Left ventricle myocardium inferior (tissue), 1 donor: ENCODE measurements at regions not wholly inside any gene's neighbourhood (a gene's known extent, or its start where the extent isn't known, plus 50 kb on each side); places are given as distances from the start of the nearest gene placed in this dataset. TPM values are rescaled to one million over a fixed set of nuclear protein-coding genes. Genes with fewer than 3 reads are reported as not detected.
"Not testable (repeated sequence)": the region's sequence is repeated elsewhere in the genome, so short reads cannot be mapped to it uniquely, and the experiment has no call there.

Source experiments
- DNase-seq: peaks from one replicate; pipeline ENCODE4 v3.0.0-alpha.2; 2020
- H3K27ac ChIP-seq: fragments of 200-600 bp; replicated peaks from 2 replicates; pipeline ENCODE4 v1.8.0; 2021
- H3K27me3 ChIP-seq: fragments of 200-600 bp; 2 replicates; pipeline ENCODE4 v1.8.0; 2021; ENCODE audit warnings: low read depth
- H3K36me3 ChIP-seq: fragments of 200-600 bp; 2 replicates; pipeline ENCODE4 v1.8.0; 2021
- H3K4me1 ChIP-seq: fragments of 200-600 bp; 2 replicates; pipeline ENCODE4 v1.8.0; 2021
- H3K4me3 ChIP-seq: fragments of 200-600 bp; 2 replicates; pipeline ENCODE4 v1.8.0; 2021; ENCODE audit warnings: mild to moderate bottlenecking, moderate library complexity
- H3K9me3 ChIP-seq: fragments of 200-600 bp; replicated peaks from 2 replicates; pipeline ENCODE4 v1.8.0; 2021
- intact Hi-C: fragments of 100-400 bp; cut with micrococcal nuclease; formaldehyde crosslinking; loops from one replicate; pipeline ENCODE4 v1.11.0; 2022
- microRNA-seq: library from miRNA; unstranded; fragments of <30 nt; microRNA quantifications from one replicate; pipeline ENCODE4 v1.2.0, GENCODE V29; 2020
- donor health status: DM: no; HTN: yes; CAD: no; lungs with severe emphysema.

DNA sequence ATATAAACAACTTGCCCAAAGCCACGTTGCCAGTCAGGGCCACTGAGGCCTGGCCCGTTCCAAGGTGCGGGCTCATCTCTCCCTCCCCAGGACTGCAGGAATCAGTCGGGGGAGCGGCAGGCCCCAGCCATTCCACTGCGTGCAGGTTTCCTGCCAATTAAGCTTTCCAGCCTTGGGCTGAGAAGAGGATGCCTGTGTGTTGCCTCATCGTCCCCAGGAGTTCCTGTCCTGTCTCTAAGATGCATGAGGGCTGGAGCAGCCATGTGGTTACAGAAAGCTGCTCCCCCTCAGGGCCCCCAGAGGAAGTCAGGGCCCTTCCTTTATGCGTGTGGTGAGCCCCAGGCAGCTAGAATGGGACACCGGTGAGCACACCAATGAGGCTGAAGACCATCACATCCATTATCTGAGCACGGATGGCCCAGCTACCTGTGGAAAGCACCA lies 57.7 kb upstream of the METTL9 start:
- DNase-seq, H3K9me3 ChIP-seq, H3K4me3 ChIP-seq, H3K27me3 ChIP-seq, H3K27ac ChIP-seq, H3K36me3 ChIP-seq, H3K4me1 ChIP-seq, intact Hi-C loops: not testable (repeated sequence)

DNA sequence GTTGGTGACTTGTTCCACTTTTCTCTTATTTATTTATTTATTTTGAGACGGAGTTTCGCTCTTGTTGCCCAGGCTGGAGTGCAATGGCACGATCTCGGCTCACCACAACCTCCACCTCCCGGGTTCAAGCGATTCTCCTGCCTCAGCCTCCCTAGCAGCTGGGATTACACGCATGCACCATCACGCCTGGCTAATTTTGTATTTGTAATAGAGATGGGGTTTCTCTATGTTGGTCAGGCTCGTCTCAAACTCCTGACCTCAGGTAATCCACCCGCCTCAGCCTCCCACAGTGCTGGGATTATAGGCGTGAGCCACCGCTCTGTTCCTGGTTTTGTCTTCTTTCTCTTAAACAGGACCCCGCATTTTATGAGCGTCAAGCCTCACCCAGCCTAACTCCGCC lies 57.3 kb upstream of the METTL9 start:
- intact Hi-C loops, DNase-seq, H3K4me3 ChIP-seq, H3K36me3 ChIP-seq, H3K9me3 ChIP-seq, H3K27ac ChIP-seq, H3K4me1 ChIP-seq, H3K27me3 ChIP-seq: not testable (repeated sequence)

DNA sequence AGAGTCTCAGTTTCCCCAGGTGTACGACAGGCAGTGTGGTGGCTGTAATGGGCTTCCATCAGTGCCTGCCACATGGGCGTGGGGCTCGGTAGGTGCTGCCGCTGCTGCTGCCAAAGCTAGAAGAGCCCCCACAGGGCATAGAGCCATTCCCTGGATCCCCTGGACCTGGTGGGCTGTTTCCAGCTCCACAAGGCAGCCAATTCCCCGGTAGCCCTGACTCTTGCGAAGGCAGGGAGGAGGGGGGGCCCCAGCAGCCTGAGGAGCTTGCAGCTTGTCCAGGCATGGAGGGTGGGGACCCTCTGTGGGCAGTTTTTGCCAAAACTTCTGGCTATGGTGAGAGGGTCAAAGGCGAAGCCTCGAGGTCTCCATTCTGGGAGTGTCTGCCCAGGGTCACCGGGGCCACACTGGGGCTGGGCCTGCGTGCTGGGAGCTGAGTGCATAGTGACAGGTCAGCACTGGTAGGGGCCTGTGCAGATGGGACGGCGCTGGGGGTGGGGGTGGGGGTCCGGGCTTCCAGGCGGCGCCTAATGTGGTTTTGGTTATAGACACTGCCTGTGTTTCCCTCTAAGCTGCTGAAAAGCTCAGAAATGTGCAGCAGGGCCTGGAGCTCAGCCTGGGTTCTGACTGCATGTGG lies 56.8 kb upstream of the METTL9 start:
- intact Hi-C loops, H3K9me3 ChIP-seq, H3K27me3 ChIP-seq, H3K27ac ChIP-seq, H3K36me3 ChIP-seq, DNase-seq, H3K4me3 ChIP-seq, H3K4me1 ChIP-seq: not testable (repeated sequence)

DNA sequence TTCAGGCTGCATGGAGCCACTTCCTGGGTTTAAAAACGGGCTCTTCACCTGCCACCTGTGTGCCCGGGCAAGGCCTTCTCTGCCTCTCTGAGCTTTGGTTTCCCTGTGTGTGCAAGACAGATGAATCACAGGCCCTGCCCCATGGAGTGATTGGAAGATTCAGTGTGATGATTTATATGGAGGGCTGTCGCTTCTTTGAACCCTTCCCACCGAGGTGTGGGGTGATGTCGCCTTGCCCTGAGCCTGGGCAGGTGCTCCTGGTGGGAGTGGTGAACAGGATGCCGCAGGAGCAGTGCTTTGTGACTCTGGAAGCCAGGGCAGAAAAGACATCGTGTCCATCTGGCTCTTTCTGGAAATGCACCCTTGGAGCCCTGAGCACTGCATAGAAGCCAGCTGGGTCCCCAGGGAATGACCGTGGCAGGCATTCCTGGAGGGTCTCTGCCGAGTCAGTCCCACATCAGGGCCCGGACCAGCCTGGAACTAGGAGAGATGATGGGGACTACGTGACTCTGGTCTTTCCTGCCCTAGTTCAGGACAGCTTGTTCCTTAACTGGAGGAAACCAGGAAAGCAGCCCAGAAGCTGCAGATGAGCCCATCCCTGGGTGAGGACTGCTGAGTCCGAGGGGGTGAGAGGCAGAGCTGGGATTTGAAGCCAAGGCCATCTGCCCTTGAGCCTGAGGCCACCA lies 56.1 kb upstream of the METTL9 start:
- H3K27ac ChIP-seq, H3K27me3 ChIP-seq, DNase-seq, H3K4me1 ChIP-seq, H3K9me3 ChIP-seq, H3K36me3 ChIP-seq, H3K4me3 ChIP-seq, intact Hi-C loops: not testable (repeated sequence)

DNA sequence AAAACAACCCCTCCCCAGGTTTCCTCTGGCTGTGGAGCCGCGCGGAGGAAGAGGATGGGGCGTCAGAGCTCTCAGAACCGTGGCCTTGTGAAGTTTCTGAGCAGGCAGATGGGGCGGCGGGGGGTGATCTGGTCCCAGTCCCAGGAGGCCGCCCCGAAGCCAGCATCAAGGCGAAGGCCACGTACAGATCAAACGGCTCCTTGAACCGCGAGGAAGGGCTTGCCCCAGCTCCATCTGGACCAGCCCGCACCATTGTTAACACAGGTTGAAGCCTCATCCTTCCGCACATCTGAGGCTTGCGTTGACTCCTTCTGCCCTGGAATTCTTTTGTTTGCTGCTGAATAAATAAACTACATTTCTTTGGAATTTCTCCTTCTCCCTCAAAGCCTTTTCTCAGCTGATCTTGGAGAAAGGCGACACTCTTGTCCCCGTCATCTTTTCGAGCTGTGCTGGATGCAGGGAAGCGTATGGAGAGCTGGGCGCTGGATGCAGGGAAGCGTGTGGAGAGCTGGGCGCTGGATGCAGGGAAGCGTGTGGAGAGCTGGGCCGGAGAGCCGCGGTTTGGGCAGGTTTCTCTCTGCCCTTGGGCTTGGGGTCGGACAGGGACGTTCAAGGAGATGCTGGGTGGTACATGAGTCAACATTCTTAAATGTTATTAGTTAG lies 53.6 kb upstream of the METTL9 start:
- H3K36me3 ChIP-seq, H3K27me3 ChIP-seq, intact Hi-C loops, H3K27ac ChIP-seq, H3K4me1 ChIP-seq, H3K9me3 ChIP-seq, DNase-seq, H3K4me3 ChIP-seq: not testable (repeated sequence)

DNA sequence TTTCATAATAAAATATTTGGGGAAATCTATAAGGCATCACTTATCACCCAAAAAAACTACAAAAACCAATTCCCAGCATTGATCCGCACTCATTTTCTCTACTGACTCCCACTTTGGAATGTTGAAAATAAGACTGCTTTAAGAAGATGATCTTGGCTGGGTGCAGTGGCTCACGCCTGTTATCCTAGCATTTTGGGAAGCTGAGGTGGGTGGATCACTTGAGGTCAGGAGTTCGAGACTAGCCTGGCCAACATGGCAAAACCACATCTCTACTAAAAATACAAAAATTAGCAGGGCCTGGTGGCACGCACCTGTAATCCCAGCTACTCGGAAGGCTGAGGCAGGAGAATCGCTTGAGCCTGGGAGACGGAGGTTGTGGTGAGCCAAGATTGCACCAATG lies 50.0 kb upstream of the METTL9 start:
- H3K27me3 ChIP-seq, intact Hi-C loops: not testable (repeated sequence)

More for the DNA sequence above, 50.0 kb upstream of the METTL9 start:
- DNase-seq, H3K4me3 ChIP-seq, H3K27ac ChIP-seq, H3K9me3 ChIP-seq, H3K4me1 ChIP-seq, H3K36me3 ChIP-seq: not testable (repeated sequence)

Small RNA genes lying in the stretch of these regions (microRNA-seq; reads per million reads assigned to microRNA genes)
- gene MIR3680-1 = not detected
